SU-DHL-6 (cell line): ENCODE measurements at regions not wholly inside any gene's neighbourhood (a gene's known extent, or its start where the extent isn't known, plus 50 kb on each side); places are given as distances from the start of the nearest gene placed in this dataset.
"Not testable (repeated sequence)": the region's sequence is repeated elsewhere in the genome, so short reads cannot be mapped to it uniquely, and the experiment has no call there.

Source experiments
- H2AFZ ChIP-seq: fragments of 200-600 bp; sonication (generic); 2 replicates; pipeline ENCODE4 v1.6.1; 2014; ENCODE audit warnings: low read depth, mild to moderate bottlenecking, moderate library complexity, mixed read lengths, antibody characterized with exemption, low read length; ENCODE audit not compliant: severe bottlenecking
- H3F3A ChIP-seq: fragments of 200-600 bp; shearing (Covaris generic); 2 replicates; pipeline ENCODE4 v1.6.0; 2016; ENCODE audit warnings: antibody characterized with exemption, mild to moderate bottlenecking; ENCODE audit not compliant: insufficient read depth
- H3K27ac ChIP-seq: fragments of 200-600 bp; sonication (generic); 2 replicates; pipeline ENCODE4 v1.5.1; 2016; ENCODE audit warnings: low read depth, mild to moderate bottlenecking, low read length, moderate library complexity, mixed read lengths
- H3K27me3 ChIP-seq: fragments of 200-600 bp; sonication (generic), shearing (Covaris generic); 2 replicates; pipeline ENCODE4 v1.6.0; 2014; ENCODE audit warnings: mild to moderate bottlenecking, low read length
- H3K36me3 ChIP-seq: fragments of 200-600 bp; sonication (generic); 2 replicates; pipeline ENCODE4 v1.6.1; 2014; ENCODE audit warnings: mild to moderate bottlenecking, low read length, mixed read lengths
- H3K4me2 ChIP-seq: fragments of 300-600, 200-600 bp; shearing (Covaris generic), sonication (generic); 2 replicates; pipeline ENCODE4 v1.6.0; 2014; ENCODE audit warnings: low read length, low read depth, mild to moderate bottlenecking; ENCODE audit not compliant: poor library complexity, severe bottlenecking
- H3K4me3 ChIP-seq: fragments of 200-600 bp; sonication (generic); 2 replicates; pipeline ENCODE4 v1.5.1; 2014; ENCODE audit warnings: antibody characterized with exemption, low read length, mild to moderate bottlenecking, mixed read lengths; ENCODE audit not compliant: insufficient read depth, poor library complexity, severe bottlenecking
- H3K79me2 ChIP-seq: fragments of 200-600 bp; sonication (generic); 2 replicates; pipeline ENCODE4 v1.6.1; 2014; ENCODE audit warnings: mild to moderate bottlenecking, low read length, moderate library complexity; ENCODE audit not compliant: insufficient read depth
- H3K9ac ChIP-seq: fragments of 200-600 bp; sonication (generic); 2 replicates; pipeline ENCODE4 v1.7.0; 2014; ENCODE audit warnings: mild to moderate bottlenecking, low read length
- H3K9me2 ChIP-seq: fragments of 200-600 bp; sonication (generic); replicated peaks from 2 replicates; pipeline ENCODE4 v1.6.1; 2014; ENCODE audit warnings: low read length; ENCODE audit not compliant: insufficient read depth
- H3K9me3 ChIP-seq: fragments of 200-600 bp; sonication (generic); 2 replicates; pipeline ENCODE4 v1.6.1; 2014; ENCODE audit warnings: low read length, mixed read lengths; ENCODE audit not compliant: insufficient read depth
- H4K20me1 ChIP-seq: fragments of 200-600 bp; sonication (generic); 2 replicates; pipeline ENCODE4 v1.6.1; 2014; ENCODE audit warnings: low read depth, mild to moderate bottlenecking, antibody characterized with exemption, low read length, moderate library complexity, mixed read lengths
- EZH2phosphoT487 ChIP-seq: fragments of 200-600 bp; sonication (generic), shearing (Covaris generic); conservative IDR thresholded peaks from 2 replicates; pipeline ENCODE4 v1.6.1; 2018; ENCODE audit warnings: mild to moderate bottlenecking, antibody characterized with exemption, low read length, moderate library complexity, mixed read lengths
- TF ChIP-seq, protein P1 (sequence below): fragments of 200-600 bp; sonication (generic); IDR thresholded peaks from one replicate; pipeline ENCODE4 v1.5.1; 2017; ENCODE audit warnings: antibody characterized with exemption, mild to moderate bottlenecking, low read length, moderate library complexity; ENCODE audit not compliant: insufficient read depth, poor library complexity, severe bottlenecking

DNA sequence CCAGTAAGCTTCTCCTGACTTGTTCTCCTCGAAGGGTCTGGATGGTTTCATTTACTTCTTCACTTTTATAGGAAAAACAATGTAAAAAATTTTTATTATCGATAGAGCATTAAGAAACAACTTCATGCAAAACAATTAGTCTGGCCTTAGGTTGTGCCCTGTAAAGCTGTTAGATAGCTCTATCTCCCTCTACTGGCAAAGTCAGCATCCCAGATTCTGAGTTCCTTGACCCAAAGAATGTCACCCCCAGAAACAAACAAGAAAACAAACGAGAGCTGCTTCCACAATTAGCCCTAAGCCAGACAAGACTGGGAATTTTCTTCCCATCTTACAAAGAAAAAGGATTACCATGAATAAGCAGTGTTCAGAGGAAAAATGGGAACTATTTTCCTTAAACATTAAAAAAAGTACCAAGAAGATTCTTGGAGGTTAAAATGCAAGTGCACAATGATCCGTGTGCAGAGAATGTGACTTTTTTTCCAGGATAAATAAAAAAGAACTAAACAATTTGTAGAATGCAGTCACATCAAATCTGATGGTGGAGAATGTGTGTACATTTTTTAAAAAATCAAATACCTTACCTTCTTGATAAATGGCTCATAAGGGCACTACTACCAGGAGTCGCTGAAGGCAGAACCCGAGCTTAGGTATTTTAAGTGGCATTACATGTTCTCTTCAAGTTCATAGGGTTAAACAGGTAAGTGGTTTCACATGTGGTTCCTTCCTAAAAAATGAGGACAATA is 293.2 kb downstream of the FBXO8 start:
- no peak overlapping the region for H3K4me2 ChIP-seq
- no peak overlapping the region for H3K27ac ChIP-seq
- no peaks in the 10 kb centered on the region for H4K20me1 ChIP-seq
- no peaks in the 10 kb centered on the region; the same call in 1 of the 2 replicates for H3K36me3 ChIP-seq
- no peaks in the 10 kb centered on the region for H3K9me3 ChIP-seq
- no peak overlapping the region for H3K4me3 ChIP-seq
- TF ChIP-seq, protein P1, sequence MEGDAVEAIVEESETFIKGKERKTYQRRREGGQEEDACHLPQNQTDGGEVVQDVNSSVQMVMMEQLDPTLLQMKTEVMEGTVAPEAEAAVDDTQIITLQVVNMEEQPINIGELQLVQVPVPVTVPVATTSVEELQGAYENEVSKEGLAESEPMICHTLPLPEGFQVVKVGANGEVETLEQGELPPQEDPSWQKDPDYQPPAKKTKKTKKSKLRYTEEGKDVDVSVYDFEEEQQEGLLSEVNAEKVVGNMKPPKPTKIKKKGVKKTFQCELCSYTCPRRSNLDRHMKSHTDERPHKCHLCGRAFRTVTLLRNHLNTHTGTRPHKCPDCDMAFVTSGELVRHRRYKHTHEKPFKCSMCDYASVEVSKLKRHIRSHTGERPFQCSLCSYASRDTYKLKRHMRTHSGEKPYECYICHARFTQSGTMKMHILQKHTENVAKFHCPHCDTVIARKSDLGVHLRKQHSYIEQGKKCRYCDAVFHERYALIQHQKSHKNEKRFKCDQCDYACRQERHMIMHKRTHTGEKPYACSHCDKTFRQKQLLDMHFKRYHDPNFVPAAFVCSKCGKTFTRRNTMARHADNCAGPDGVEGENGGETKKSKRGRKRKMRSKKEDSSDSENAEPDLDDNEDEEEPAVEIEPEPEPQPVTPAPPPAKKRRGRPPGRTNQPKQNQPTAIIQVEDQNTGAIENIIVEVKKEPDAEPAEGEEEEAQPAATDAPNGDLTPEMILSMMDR: peak; percentile 30
- no peak for TF ChIP-seq EZH2phosphoT487
- no peaks in the 10 kb centered on the region for H3K27me3 ChIP-seq
- H3K9me2 ChIP-seq: no peaks in the 10 kb centered on the region
- H3K79me2 ChIP-seq: no peaks in the 10 kb centered on the region
- no peaks in the 10 kb centered on the region for H3F3A ChIP-seq
- H2AFZ ChIP-seq: no peak overlapping the region
- no peak overlapping the region for H3K9ac ChIP-seq

DNA sequence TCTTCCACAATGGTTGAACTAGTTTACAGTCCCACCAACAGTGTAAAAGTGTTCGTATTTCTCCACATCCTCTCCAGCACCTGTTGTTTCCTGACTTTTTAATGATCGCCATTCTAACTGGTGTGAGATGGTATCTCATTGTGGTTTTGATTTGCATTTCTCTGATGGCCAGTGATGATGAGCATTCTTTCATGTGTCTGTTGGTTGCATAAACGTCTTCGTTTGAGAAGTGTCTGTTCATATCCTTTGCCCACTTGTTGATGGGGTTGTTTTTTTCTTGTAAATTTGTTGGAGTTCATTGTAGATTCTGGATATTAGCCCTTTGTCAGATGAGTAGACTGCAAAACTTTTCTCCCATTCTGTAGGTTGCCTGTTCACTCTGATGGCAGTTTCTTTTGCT is 319.9 kb downstream of the FBXO8 start:
- H3K4me2 ChIP-seq, H3K9me3 ChIP-seq, H3K79me2 ChIP-seq, H3K9me2 ChIP-seq, H4K20me1 ChIP-seq, H3K27me3 ChIP-seq, H2AFZ ChIP-seq, H3K36me3 ChIP-seq, H3K9ac ChIP-seq, H3K4me3 ChIP-seq, H3F3A ChIP-seq, H3K27ac ChIP-seq: not testable (repeated sequence)

DNA sequence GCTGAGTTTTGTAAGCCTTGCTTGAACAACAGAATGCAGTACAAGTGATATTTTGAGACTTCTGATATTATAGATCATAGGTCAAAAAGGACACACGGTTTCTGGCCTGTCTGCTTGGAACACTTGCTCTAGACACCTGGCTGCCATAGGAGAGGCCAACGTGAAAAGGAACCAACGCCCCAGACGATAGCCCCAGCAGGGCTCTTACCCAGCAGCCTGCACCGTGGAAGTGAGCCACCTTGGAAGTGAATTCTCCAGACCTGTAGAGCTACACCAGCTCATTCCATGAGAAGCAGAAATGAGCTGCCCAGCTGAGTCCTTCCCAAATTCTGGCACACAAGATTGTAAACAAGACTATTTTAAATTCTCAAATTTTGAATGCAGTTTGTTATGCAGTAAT is 323.1 kb downstream of the FBXO8 start:
- no peak overlapping the region for H3K4me3 ChIP-seq
- no peaks in the 10 kb centered on the region for H3F3A ChIP-seq
- no peak for TF ChIP-seq EZH2phosphoT487
- TF ChIP-seq, protein P1: no peak
- H3K36me3 ChIP-seq: no peaks in the 10 kb centered on the region
- H3K9ac ChIP-seq: no peak overlapping the region
- no peaks in the 10 kb centered on the region for H3K9me2 ChIP-seq
- no peaks in the 10 kb centered on the region for H3K79me2 ChIP-seq
- no peak overlapping the region for H3K4me2 ChIP-seq
- no peaks in the 10 kb centered on the region for H3K27me3 ChIP-seq
- no peak overlapping the region for H2AFZ ChIP-seq
- H4K20me1 ChIP-seq: no peaks in the 10 kb centered on the region
- H3K9me3 ChIP-seq: no peaks in the 10 kb centered on the region
- no peak overlapping the region for H3K27ac ChIP-seq

DNA sequence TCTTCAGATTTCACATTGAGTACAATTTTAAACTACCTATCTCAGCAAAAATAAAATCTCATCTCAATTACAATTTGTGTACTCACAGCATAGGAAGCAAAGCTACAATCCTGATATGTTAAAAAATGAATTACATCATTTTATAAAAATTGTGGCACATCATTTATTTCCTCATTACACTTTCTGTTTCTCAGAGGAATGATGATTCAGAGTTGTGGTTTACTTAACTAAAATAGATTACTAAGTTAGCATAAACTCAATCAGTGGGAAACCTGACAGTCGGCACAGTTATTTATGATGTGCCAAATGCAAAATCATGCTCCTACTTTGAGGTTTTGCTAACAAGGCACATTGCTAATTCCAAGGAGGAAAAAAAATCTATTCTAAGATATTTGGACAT is 325.0 kb downstream of the FBXO8 start:
- Histone ChIP-seq H3K4me2 (no peak overlapping the region), H3K9ac (no peak overlapping the region), H3F3A (no peaks in the 10 kb centered on the region), H3K9me3 (no peaks in the 10 kb centered on the region), H3K9me2 (no peaks in the 10 kb centered on the region), H3K36me3 (no peaks in the 10 kb centered on the region), H2AFZ (no peak overlapping the region), H3K79me2 (no peaks in the 10 kb centered on the region), H3K4me3 (no peak overlapping the region), H4K20me1 (no peaks in the 10 kb centered on the region), H3K27me3 (no peaks in the 10 kb centered on the region), H3K27ac (no peak overlapping the region)
- TF ChIP-seq EZH2phosphoT487: no peak
- TF ChIP-seq, protein P1: no peak
